GM12874 (cell line): ENCODE measurements at regions not wholly inside any gene's neighbourhood (a gene's known extent, or its start where the extent isn't known, plus 50 kb on each side); places are given as distances from the start of the nearest gene placed in this dataset.

Source experiments
- TF ChIP-seq, protein P1 (sequence below): IDR thresholded peaks from 2 replicates; pipeline ENCODE4 v1.5.1; 2011; ENCODE audit warnings: low read depth, mild to moderate bottlenecking, control low read depth, low read length, moderate library complexity; ENCODE audit not compliant: insufficient read depth

GRCh38 chr14:97948841-97949240, 1151.7 kb downstream of the VRK1 start:
- TF ChIP-seq, protein P1, sequence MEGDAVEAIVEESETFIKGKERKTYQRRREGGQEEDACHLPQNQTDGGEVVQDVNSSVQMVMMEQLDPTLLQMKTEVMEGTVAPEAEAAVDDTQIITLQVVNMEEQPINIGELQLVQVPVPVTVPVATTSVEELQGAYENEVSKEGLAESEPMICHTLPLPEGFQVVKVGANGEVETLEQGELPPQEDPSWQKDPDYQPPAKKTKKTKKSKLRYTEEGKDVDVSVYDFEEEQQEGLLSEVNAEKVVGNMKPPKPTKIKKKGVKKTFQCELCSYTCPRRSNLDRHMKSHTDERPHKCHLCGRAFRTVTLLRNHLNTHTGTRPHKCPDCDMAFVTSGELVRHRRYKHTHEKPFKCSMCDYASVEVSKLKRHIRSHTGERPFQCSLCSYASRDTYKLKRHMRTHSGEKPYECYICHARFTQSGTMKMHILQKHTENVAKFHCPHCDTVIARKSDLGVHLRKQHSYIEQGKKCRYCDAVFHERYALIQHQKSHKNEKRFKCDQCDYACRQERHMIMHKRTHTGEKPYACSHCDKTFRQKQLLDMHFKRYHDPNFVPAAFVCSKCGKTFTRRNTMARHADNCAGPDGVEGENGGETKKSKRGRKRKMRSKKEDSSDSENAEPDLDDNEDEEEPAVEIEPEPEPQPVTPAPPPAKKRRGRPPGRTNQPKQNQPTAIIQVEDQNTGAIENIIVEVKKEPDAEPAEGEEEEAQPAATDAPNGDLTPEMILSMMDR = no peak

DNA sequence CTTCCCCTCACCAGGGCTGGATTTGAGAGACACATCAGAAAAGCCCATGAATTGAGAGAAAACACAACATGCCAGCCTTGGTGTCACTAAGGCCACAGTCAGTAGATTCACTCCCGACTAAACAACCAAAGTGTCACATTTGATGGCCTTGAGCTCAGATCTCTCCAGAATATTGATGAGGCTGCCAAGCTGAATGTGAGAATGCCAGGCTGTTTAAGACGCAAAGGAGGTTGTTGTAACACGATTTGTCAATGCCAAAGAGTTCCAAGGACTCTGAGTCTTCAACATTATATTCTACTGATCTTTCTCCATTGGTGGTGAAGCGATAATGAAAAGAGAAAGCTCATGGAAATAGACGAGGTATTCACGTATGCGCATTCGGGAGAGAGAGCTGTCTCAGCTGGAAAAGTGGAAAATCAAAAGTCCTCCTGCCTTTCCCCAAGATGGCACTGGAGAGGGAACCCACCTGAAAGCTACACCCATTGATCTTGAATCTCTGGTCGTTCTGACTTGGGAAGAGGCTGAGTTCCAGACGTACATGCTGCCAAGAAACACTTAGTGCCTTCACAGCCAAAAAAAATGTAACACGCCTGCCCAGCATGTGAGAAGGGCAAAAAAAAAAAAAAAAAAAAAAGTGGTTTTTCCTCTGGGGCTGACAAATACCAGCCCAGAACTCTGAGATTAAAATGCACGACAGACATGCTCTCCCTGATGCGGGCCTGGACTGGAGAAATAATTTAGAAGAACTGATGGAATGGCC, 1159.6 kb downstream of the VRK1 start:
- TF ChIP-seq, protein P1 = no peak

- TF ChIP-seq, protein P1 = no peak
Observed at GRCh38 chr14:97959251-97959650, 1162.1 kb downstream of the VRK1 start.

- TF ChIP-seq, protein P1 = no peak
Observed at GRCh38 chr14:97960436-97960835, 1163.3 kb downstream of the VRK1 start.

- TF ChIP-seq, protein P1 = no peak
Observed at GRCh38 chr14:97970222-97970621, 1173.0 kb downstream of the VRK1 start.

GRCh38 chr14:97975216-97975615, 1178.0 kb downstream of the VRK1 start:
- TF ChIP-seq, protein P1 = no peak

DNA sequence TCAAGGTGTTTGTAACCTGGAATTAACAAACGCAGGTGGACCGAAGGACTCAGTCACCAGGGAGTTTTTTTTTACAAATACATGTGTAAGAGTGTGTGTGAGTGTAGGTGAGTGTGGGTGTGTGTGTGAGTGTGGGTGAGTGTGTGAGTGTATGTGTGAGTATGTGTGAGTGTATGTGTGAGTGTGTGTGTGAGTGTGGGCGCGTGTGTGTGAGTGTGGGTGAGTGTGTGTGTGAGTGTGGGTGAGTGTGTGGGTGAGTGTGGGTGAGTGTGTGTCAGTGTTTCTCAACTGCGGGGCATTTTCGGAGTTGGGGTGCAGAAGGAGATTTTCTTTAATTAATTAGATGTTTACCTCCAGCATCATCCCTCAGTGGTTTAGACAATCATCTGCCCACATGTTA, 1178.8 kb downstream of the VRK1 start:
- TF ChIP-seq, protein P1 = no peak
